ENCODE measurements at regions not wholly inside any gene's neighbourhood (a gene's known extent, or its start where the extent isn't known, plus 50 kb on each side); places are given as distances from the start of the nearest gene placed in this dataset.

GRCh38 chr3:64331605-64332004 lies 106.3 kb upstream of the PRICKLE2 start:
- H3K4me3 ChIP-seq (ENCODE audit: low read depth, low read length), result no peak overlapping the region
- in situ Hi-C loops (cut with HindIII; ENCODE audit: low sequenced_read_pairs), result no loop called here
- TF ChIP-seq, protein P1, sequence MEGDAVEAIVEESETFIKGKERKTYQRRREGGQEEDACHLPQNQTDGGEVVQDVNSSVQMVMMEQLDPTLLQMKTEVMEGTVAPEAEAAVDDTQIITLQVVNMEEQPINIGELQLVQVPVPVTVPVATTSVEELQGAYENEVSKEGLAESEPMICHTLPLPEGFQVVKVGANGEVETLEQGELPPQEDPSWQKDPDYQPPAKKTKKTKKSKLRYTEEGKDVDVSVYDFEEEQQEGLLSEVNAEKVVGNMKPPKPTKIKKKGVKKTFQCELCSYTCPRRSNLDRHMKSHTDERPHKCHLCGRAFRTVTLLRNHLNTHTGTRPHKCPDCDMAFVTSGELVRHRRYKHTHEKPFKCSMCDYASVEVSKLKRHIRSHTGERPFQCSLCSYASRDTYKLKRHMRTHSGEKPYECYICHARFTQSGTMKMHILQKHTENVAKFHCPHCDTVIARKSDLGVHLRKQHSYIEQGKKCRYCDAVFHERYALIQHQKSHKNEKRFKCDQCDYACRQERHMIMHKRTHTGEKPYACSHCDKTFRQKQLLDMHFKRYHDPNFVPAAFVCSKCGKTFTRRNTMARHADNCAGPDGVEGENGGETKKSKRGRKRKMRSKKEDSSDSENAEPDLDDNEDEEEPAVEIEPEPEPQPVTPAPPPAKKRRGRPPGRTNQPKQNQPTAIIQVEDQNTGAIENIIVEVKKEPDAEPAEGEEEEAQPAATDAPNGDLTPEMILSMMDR (IDR thresholded peaks at IDR 0.05; ENCODE audit: low read depth, low read length, missing control alignments), result no peak
- DNase-seq (ENCODE audit: low read depth), result no peak

DNA sequence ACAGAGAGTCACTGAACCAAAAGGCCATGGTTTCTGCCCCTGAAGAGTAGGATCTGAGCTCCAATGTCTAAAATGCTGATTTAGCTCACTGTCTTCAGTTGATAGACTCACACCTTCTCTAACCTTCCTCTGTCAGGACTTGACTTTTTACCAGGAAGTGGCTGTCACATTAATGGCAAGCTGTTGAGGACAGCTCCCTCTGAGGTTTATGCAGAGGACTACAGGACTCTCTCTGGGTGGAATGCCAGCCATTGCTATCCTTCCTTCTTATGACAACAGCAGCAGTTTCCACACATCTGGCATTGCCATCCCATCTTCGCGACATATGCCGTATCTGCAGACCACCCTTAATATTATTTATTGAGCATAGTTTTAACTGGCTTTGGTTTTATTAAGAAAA lies 103.8 kb upstream of the PRICKLE2 start:
- TF ChIP-seq, protein P1 (IDR thresholded peaks at IDR 0.05; ENCODE audit: low read depth, low read length, missing control alignments), result no peak
- in situ Hi-C loops (cut with HindIII; ENCODE audit: low sequenced_read_pairs), result no loop called here
- H3K4me3 ChIP-seq (ENCODE audit: low read depth, low read length), result no peak overlapping the region
- no peak for DNase-seq (ENCODE audit: low read depth)

GRCh38 chr3:64327100-64327804 lies 102.0 kb upstream of the PRICKLE2 start:
- in situ Hi-C loops (cut with HindIII; ENCODE audit: low sequenced_read_pairs), result no loop called here
- no peak for DNase-seq (ENCODE audit: low read depth)
- no peak overlapping the region for H3K4me3 ChIP-seq (ENCODE audit: low read depth, low read length)
- TF ChIP-seq, protein P1 (IDR thresholded peaks at IDR 0.05; ENCODE audit: low read depth, low read length, missing control alignments), result no peak

DNA sequence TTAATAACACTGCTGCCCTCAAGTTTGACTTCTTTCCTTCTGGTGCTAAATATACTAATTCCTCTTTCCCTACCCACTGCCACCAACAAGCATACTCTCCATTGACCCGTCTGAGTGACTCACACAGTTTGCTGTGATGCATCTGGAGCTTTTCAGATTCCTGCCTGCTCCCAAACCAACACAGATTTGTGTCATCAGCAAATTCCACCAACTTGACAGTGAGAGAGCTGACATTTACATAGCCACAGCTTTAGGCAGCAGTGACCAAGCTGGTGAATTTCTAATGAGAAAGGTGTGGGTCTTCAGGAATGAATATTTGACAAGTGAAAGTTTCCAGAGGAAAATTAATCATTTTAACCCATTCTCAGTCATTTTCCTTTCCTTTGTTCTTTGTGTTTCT lies 96.5 kb upstream of the PRICKLE2 start:
- peak; percentile 67 for DNase-seq (ENCODE audit: low read depth)
- TF ChIP-seq, protein P1 (IDR thresholded peaks at IDR 0.05; ENCODE audit: low read depth, low read length, missing control alignments), result no peak
- in situ Hi-C loops (cut with HindIII; ENCODE audit: low sequenced_read_pairs), result no loop called here
- no peak overlapping the region for H3K4me3 ChIP-seq (ENCODE audit: low read depth, low read length)

- TF ChIP-seq, protein P1 (IDR thresholded peaks at IDR 0.05; ENCODE audit: low read depth, low read length, missing control alignments), result peak; percentile 9
- in situ Hi-C loops (cut with HindIII; ENCODE audit: low sequenced_read_pairs), result no loop called here
- no peak overlapping the region for H3K4me3 ChIP-seq (ENCODE audit: low read depth, low read length)
- no peak for DNase-seq (ENCODE audit: low read depth)
These were observed 94.1 kb upstream of the PRICKLE2 start for GRCh38 chr3:64319391-64319790.

GRCh38 chr3:64318668-64319271 lies 93.5 kb upstream of the PRICKLE2 start:
- in situ Hi-C loops (cut with HindIII; ENCODE audit: low sequenced_read_pairs), result no loop called here
- no peak for DNase-seq (ENCODE audit: low read depth)
- no peak overlapping the region for H3K4me3 ChIP-seq (ENCODE audit: low read depth, low read length)
- TF ChIP-seq, protein P1 (IDR thresholded peaks at IDR 0.05; ENCODE audit: low read depth, low read length, missing control alignments), result no peak

Measured in astrocyte of the cerebellum (primary cell).